NCI-H146 treated with DMSO at 0.1 percent for 48 hours (cell line): ENCODE measurements at regions not wholly inside any gene's neighbourhood (a gene's known extent, or its start where the extent isn't known, plus 50 kb on each side); places are given as distances from the start of the nearest gene placed in this dataset.
"Not testable (repeated sequence)": the region's sequence is repeated elsewhere in the genome, so short reads cannot be mapped to it uniquely, and the experiment has no call there.

Experiments
- DNase-seq: peaks from one replicate; lab custom pipeline; 2025; ENCODE audit not compliant: unreplicated experiment; lab: John Stamatoyannopoulos, UW

- DNase-seq, result peak; percentile 84
Observed at GRCh38 chr9:30967476-30967875, 1417.0 kb upstream of the ACO1 start.

DNA sequence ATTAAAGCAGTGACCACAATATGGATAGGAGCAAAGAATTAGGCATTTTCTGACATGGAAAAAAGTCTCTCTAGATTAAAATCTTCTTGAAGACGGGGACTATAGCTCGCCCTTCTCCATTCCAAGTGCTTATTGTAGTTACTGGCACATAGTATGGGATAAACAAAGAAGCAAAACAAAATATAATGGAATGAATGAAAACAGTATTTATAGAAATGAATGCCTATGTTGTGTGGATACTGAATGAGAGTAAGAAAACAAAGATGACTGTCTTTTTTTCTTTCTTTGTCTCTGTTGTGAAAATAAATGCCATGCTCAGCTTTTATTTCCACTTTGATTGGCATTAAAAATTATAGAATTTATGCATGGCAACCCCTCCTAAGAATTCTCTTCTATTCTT lies 1414.3 kb upstream of the ACO1 start:
- DNase-seq, result no peak

DNA sequence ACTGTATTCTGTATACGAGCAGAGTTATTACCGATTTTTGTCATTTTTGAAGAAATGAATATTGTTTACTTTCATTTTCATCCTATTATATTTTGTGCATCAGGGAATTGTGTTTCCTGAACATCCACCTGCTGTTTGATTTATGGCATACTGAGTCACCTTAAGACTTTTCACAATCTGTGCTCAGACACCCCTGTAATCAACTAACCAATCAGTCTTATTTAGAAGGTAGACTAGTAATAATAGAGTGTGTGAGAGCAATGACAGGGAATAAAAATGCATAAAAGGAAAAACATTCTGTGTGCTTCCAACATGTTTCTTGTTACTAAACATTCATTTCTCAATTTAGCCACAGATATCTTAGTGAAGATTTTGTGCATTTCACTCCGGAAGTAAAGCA lies 1413.6 kb upstream of the ACO1 start:
- peak; percentile 76 for DNase-seq

DNA sequence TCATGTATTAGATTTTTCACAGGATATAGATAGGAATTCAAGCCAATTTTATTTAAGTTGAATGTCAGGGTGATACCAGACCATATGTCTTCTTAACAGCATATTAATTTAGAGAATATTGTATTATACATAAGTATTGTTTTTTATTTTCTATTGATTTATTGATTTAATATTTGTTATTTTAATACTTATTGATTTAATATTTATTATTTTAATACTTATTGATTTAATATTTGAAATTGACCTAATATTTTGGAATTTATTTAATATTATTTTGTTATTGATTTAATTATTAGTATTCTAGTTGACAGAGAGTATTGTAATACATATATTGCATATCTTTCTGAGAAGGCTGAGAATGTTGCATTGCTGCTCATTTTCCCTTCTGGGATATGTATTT lies 1411.8 kb upstream of the ACO1 start:
- DNase-seq, result no peak

GRCh38 chr9:30977965-30978364 lies 1406.5 kb upstream of the ACO1 start:
- DNase-seq, result no peak

GRCh38 chr9:30982301-30982700 lies 1402.1 kb upstream of the ACO1 start:
- DNase-seq, result no peak

GRCh38 chr9:30995956-30996738 lies 1388.3 kb upstream of the ACO1 start:
- DNase-seq, result no peak

GRCh38 chr9:30996761-30997160 lies 1387.7 kb upstream of the ACO1 start:
- DNase-seq, result no peak

- DNase-seq, result no peak
Observed at GRCh38 chr9:30997291-30997690, 1387.2 kb upstream of the ACO1 start.

GRCh38 chr9:31005086-31005665 lies 1379.3 kb upstream of the ACO1 start:
- no peak for DNase-seq

DNA sequence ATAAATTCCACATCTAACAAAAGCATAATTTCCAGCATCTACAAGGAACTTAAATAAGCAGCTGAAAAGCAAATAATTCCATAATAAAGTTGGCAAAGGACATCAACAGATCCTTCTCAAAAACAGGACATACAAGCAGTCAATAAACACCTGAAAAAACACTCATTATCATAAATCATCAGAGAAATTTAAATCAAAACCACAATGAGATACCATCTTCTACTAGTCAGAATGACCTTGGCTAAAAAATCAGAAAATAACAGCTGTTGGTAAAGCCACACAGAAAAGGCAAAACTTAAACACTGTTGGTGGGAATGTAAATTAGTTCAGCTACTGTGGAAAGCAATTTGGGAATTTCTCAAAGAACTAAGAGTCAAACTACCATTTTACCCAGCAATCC lies 1371.1 kb upstream of the ACO1 start:
- DNase-seq, result no peak

- DNase-seq, result peak; percentile 96
Observed at GRCh38 chr9:31023847-31024246, 1360.6 kb upstream of the ACO1 start.

GRCh38 chr9:31027678-31028077 lies 1356.8 kb upstream of the ACO1 start:
- no peak for DNase-seq

- no peak for DNase-seq
Observed at GRCh38 chr9:31028137-31028536, 1356.3 kb upstream of the ACO1 start.

DNA sequence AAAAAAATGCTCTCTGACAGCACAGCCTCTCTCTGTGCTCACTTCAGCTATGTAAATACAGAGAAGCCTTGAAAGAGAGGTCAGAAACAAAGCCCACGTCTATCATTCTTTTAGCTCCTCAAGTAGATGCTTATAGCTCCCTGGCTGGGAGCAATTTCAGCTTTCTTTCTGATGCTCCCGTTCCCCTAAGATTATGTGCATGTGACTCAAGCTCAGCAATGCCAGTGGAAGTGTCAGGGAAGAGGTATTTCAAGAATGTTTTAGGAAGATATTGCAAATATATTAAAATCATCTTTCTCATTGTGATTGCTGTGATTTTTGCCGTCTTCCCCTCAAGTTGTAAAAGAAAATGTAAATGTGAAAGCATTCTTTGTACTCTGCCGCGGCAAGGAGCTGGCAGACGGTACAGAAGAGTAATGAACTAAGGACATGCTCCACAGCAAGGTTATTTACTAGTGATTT lies 1353.7 kb upstream of the ACO1 start:
- peak; percentile 97 for DNase-seq

DNA sequence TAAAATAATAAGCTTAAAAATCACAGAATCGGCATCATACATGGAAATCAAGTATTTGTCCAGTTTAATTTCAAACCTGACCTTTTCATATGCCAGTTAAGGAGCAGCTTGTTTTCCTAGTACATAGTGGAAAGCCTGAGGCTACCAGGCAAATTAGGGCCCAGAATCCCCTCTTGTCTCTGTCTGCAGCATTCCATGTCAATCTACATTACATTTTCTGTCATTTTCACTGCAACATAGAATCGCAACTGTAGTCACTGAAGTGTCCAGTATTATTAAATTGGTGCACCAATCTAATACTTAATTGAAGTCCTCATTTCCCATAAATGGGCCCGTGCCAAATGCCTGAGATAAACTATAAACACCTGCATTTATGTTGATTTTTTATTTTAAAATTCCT lies 1352.2 kb upstream of the ACO1 start:
- DNase-seq, result peak; percentile 75

- peak; percentile 100 for DNase-seq
Observed at GRCh38 chr9:31034311-31034710, 1350.1 kb upstream of the ACO1 start.

DNA sequence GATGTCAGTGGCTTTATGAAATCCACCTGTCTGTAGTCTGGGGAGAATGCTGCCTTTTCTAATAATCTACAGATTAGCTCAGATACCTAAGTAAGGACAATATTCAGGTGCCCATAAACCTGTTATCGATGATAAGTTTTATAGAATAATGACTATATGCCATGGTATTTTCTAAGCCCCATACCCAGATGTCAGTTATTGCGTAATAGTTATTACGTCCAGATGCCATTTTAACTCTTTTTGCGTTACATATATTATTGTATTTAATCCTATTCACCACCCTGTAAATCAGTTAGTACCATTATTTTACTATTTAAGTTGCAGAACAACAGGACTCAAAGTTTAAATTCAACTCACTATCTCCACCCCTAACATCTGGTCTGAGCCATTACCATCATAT lies 1343.9 kb upstream of the ACO1 start:
- DNase-seq, result no peak

DNA sequence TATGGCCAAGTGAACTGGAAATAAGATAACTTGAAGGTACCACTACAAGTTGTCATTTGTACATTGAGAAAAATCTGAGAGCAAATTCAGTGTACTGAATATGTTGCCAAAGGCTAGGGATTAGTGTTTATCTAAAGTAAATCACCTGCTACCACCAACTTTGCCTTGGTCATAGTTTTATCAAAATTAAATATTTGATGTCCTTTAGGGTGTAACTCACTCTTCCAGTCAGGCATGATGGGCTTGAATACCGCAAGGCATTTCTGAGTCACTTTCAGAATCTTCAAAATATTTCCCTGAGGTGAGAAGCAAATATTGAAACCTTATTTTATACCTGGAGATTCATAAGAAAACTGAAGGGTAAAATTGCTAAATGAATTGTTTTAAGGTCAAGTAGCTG lies 1338.6 kb upstream of the ACO1 start:
- DNase-seq, result no peak

- DNase-seq, result not testable (repeated sequence)
Observed at GRCh38 chr9:31061592-31061991, 1322.9 kb upstream of the ACO1 start.

DNA sequence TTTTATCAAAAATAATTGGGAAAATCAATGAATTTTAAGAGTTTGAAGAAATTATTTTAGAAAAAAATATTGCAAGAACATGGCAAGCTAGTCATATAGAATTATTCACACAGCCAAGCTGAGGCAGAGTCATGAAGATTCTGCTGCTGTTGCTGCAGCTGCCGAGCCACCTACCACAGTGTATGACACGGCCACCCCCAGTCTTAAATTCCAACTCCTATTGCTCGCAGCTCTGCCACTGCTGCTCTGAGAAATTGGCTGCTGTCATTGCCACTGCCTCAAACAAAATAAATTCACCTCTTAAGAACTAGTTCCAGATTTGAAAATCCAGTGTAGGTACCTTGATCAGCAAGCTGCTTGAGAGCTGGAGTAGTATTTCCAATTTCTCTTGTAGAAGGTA lies 1318.8 kb upstream of the ACO1 start:
- no peak for DNase-seq

DNA sequence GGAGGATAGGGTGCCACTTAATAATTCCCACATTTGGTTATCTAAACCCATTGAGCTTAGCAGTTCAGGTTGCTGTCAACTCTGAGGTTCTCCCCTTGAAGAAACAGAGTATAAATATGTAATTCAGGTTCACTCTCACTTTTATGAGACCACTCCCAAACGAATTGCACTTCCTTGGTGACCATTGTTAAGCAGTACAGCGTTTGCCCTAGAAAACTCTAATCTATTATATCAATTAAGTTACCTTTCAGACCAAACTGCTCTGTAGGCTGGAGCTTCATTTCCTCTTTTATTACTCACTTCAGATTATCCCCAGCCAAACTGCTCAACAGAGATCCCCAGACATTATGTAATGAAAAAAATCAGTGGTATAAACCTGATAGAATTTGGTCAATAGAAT lies 1317.0 kb upstream of the ACO1 start:
- no peak for DNase-seq
